ENCODE measurements at regions not wholly inside any gene's neighbourhood (a gene's known extent, or its start where the extent isn't known, plus 50 kb on each side); places are given as distances from the start of the nearest gene placed in this dataset.

DNA sequence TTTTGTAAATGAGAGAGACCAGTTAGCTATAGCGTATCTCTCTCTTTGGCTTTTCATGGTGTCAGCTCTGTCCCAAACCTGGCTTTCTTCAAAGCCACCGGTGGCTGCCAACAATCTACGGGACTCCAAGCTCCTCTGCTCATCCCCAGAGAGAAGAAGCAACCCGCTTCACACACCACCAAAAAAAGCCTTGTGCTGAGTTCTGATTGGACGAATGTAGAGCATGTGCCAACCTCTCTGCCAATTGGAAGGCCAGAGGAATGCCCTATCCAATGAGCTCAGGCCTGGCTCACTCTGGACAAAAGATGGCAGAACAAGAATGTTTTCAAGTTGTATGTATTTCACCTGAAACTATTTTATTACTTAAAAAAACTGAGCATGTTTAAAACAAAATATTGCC is 202.4 kb downstream of the C16orf95 start:
- Histone ChIP-seq H3K23ac (ENCODE audit: low read depth, low read length, poor library complexity) (no peak overlapping the region), H3K27me3 (ENCODE audit: control insufficient read depth in 3 of 3, insufficient read depth in 3 of 3, low read depth in 1 of 3, low read length in 3 of 3) (no peaks in the 10 kb centered on the region), H2AK5ac (ENCODE audit: low read depth, low read length) (no peak overlapping the region), H3K27ac (replicated peaks; ENCODE audit: low read length) (no peak overlapping the region), H2BK15ac (ENCODE audit: low read length) (no peak overlapping the region), H4K8ac (ENCODE audit: low read depth, low read length) (no peak overlapping the region), H2BK120ac (ENCODE audit: low read depth, low read length) (no peak overlapping the region), H3K9me3 (replicated peaks in 1 of 2; ENCODE audit: control insufficient read depth in 2 of 2, insufficient read depth in 1 of 2, low read depth in 1 of 2, low read length in 2 of 2) (no peaks in the 10 kb centered on the region), H3K4ac (ENCODE audit: low read length) (no peak overlapping the region), H2BK5ac (ENCODE audit: low read length) (no peak overlapping the region), H3K4me3 (ENCODE audit: low read length in 2 of 2) (no peak overlapping the region), H2BK12ac (ENCODE audit: low read length) (no peak overlapping the region), H4K91ac (ENCODE audit: low read depth, low read length, poor library complexity) (no peak overlapping the region), H3K9ac (ENCODE audit: low read depth, low read length, poor library complexity) (no peak overlapping the region), H3K4me1 (ENCODE audit: control insufficient read depth in 2 of 2, insufficient read depth in 1 of 2, low read depth in 1 of 2, low read length in 2 of 2) (no peaks in the 10 kb centered on the region), H3K18ac (ENCODE audit: low read length) (no peak overlapping the region), H2AFZ (ENCODE audit: low read length) (no peak overlapping the region), H3K14ac (ENCODE audit: low read length) (no peak overlapping the region), H3K79me1 (ENCODE audit: low read depth, low read length) (no peaks in the 10 kb centered on the region), H3K4me2 (ENCODE audit: insufficient read depth, low read length, poor library complexity, severe bottlenecking) (no peak overlapping the region), H3K36me3 (replicated peaks in 1 of 2; ENCODE audit: control insufficient read depth in 2 of 2, insufficient read depth in 2 of 2, low read length in 2 of 2) (no peaks in the 10 kb centered on the region)
- WGBS, 2 donors (ENCODE audit: extremely low coverage in 2 of 2, insufficient read length in 2 of 2, insufficient replicate concordance in 1 of 2) = no CpG with 5 or more reads among the region's 5 CpGs
- no peak for DNase-seq (ENCODE audit: low spot score)

DNA sequence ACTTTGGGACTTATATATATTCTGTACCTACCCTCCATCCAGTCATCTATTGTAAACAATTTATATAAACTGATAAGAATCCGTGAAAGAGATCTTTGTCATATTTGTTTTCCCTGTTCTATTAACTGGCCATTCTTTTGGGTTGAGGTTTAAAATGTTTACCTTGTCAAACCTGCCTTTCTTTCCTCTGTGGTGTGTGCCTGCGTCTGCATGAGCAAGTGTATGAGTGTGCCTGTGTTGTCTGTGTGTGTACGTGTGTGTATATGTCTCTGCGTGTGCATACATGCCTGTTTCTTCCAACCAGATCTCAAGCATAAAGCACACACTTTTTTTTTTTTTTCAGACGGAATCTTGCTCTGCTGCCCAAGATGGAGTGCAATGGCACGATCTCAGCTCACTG is 201.5 kb downstream of the C16orf95 start:
- Histone ChIP-seq H4K8ac (ENCODE audit: low read depth, low read length) (no peak overlapping the region), H3K79me1 (ENCODE audit: low read depth, low read length) (no peaks in the 10 kb centered on the region), H2BK5ac (ENCODE audit: low read length) (no peak overlapping the region), H2BK15ac (ENCODE audit: low read length) (no peak overlapping the region), H2BK120ac (ENCODE audit: low read depth, low read length) (no peak overlapping the region), H2AFZ (ENCODE audit: low read length) (no peak overlapping the region), H3K4me3 (ENCODE audit: low read length in 2 of 2) (no peak overlapping the region), H3K36me3 (replicated peaks in 1 of 2; ENCODE audit: control insufficient read depth in 2 of 2, insufficient read depth in 2 of 2, low read length in 2 of 2) (no peaks in the 10 kb centered on the region), H3K14ac (ENCODE audit: low read length) (no peak overlapping the region), H3K23ac (ENCODE audit: low read depth, low read length, poor library complexity) (no peak overlapping the region), H4K91ac (ENCODE audit: low read depth, low read length, poor library complexity) (no peak overlapping the region), H3K4me2 (ENCODE audit: insufficient read depth, low read length, poor library complexity, severe bottlenecking) (no peak overlapping the region), H3K9ac (ENCODE audit: low read depth, low read length, poor library complexity) (no peak overlapping the region), H3K9me3 (replicated peaks in 1 of 2; ENCODE audit: control insufficient read depth in 2 of 2, insufficient read depth in 1 of 2, low read depth in 1 of 2, low read length in 2 of 2) (no peaks in the 10 kb centered on the region), H3K27me3 (ENCODE audit: control insufficient read depth in 3 of 3, insufficient read depth in 3 of 3, low read depth in 1 of 3, low read length in 3 of 3) (no peaks in the 10 kb centered on the region), H3K27ac (replicated peaks; ENCODE audit: low read length) (no peak overlapping the region), H2AK5ac (ENCODE audit: low read depth, low read length) (no peak overlapping the region), H2BK12ac (ENCODE audit: low read length) (no peak overlapping the region), H3K18ac (ENCODE audit: low read length) (no peak overlapping the region), H3K4ac (ENCODE audit: low read length) (no peak overlapping the region), H3K4me1 (ENCODE audit: control insufficient read depth in 2 of 2, insufficient read depth in 1 of 2, low read depth in 1 of 2, low read length in 2 of 2) (peaks cover 0 to 2% of the 10 kb centered on the region in 2 donors)
- no peak for DNase-seq (ENCODE audit: low spot score)
- no CpG with 5 or more reads among the region's 6 CpGs for WGBS, 2 donors (ENCODE audit: extremely low coverage in 2 of 2, insufficient read length in 2 of 2, insufficient replicate concordance in 1 of 2)

DNA sequence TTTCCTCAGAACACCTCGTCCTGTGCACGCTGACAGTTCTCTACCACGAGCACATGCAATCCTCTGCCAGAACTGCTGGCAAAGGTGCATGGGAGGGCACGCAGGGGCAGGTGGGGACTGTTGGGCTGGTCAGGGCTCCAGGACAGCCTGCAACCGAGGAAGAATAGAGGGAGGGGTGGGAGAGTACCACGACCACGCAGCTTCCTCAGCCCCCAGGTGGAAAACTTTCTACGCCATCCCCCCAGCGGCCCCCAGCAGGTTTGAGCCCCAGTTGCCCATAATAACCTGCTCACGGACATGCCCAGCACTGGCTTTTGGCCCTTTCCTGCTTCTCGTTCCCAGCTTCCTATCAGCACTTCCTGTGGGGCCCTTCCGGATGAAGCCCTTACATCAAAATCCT is 199.3 kb downstream of the C16orf95 start:
- Histone ChIP-seq H3K9me3 (replicated peaks in 1 of 2; ENCODE audit: control insufficient read depth in 2 of 2, insufficient read depth in 1 of 2, low read depth in 1 of 2, low read length in 2 of 2) (no peaks in the 10 kb centered on the region), H2BK15ac (ENCODE audit: low read length) (no peak overlapping the region), H2BK120ac (ENCODE audit: low read depth, low read length) (no peak overlapping the region), H4K8ac (ENCODE audit: low read depth, low read length) (peak overlapping the region; percentile 3), H3K23ac (ENCODE audit: low read depth, low read length, poor library complexity) (no peak overlapping the region), H3K4me1 (ENCODE audit: control insufficient read depth in 2 of 2, insufficient read depth in 1 of 2, low read depth in 1 of 2, low read length in 2 of 2) (peaks cover 0 to 2% of the 10 kb centered on the region in 2 donors), H2BK5ac (ENCODE audit: low read length) (no peak overlapping the region), H3K79me1 (ENCODE audit: low read depth, low read length) (no peaks in the 10 kb centered on the region), H2BK12ac (ENCODE audit: low read length) (no peak overlapping the region), H4K91ac (ENCODE audit: low read depth, low read length, poor library complexity) (no peak overlapping the region), H3K18ac (ENCODE audit: low read length) (peak overlapping the region; percentile 8), H3K4ac (ENCODE audit: low read length) (no peak overlapping the region), H2AFZ (ENCODE audit: low read length) (no peak overlapping the region), H3K36me3 (replicated peaks in 1 of 2; ENCODE audit: control insufficient read depth in 2 of 2, insufficient read depth in 2 of 2, low read length in 2 of 2) (no peaks in the 10 kb centered on the region), H3K9ac (ENCODE audit: low read depth, low read length, poor library complexity) (no peak overlapping the region), H2AK5ac (ENCODE audit: low read depth, low read length) (no peak overlapping the region), H3K27ac (replicated peaks; ENCODE audit: low read length) (no peak overlapping the region), H3K14ac (ENCODE audit: low read length) (no peak overlapping the region), H3K4me2 (ENCODE audit: insufficient read depth, low read length, poor library complexity, severe bottlenecking) (no peak overlapping the region), H3K4me3 (ENCODE audit: low read length in 2 of 2) (peak overlapping the region in 1 of 2 donors; percentile 50), H3K27me3 (ENCODE audit: control insufficient read depth in 3 of 3, insufficient read depth in 3 of 3, low read depth in 1 of 3, low read length in 3 of 3) (no peaks in the 10 kb centered on the region)
- no peak for DNase-seq (ENCODE audit: low spot score)
- no CpG with 5 or more reads among the region's 12 CpGs for WGBS, 2 donors (ENCODE audit: extremely low coverage in 2 of 2, insufficient read length in 2 of 2, insufficient replicate concordance in 1 of 2)

DNA sequence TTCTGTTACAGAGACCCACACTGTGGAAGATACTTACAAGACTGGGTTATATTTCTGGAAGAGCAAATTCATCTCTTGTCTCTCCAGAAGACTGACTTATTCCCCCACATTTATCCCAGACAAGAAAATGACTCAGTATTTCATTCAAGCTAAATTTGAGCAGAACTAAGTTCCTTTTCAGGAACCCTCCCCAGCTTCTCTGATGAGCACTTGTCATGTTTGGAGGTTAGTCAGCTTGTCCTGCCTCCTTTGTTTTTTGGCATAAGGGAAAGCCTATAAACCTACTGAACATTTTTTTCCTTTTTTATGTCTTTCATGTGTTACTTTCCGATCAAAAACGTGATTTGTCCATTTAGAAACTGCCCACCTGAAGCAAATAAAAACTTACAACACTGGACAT is 198.0 kb downstream of the C16orf95 start:
- WGBS, 2 donors (ENCODE audit: extremely low coverage in 2 of 2, insufficient read length in 2 of 2, insufficient replicate concordance in 1 of 2) = no CpG with 5 or more reads among the region's 2 CpGs
- no peak overlapping the region for H3K23ac ChIP-seq (ENCODE audit: low read depth, low read length, poor library complexity)
- H2BK5ac ChIP-seq (ENCODE audit: low read length) = no peak overlapping the region

More for the DNA sequence above, 198.0 kb downstream of the C16orf95 start:
- Histone ChIP-seq H3K4ac (ENCODE audit: low read length) (no peak overlapping the region), H3K18ac (ENCODE audit: low read length) (no peak overlapping the region), H2AFZ (ENCODE audit: low read length) (no peak overlapping the region), H3K4me2 (ENCODE audit: insufficient read depth, low read length, poor library complexity, severe bottlenecking) (no peak overlapping the region), H3K27ac (replicated peaks; ENCODE audit: low read length) (no peak overlapping the region), H3K79me1 (ENCODE audit: low read depth, low read length) (peaks cover 3% of the 10 kb centered on the region), H2BK12ac (ENCODE audit: low read length) (no peak overlapping the region), H4K8ac (ENCODE audit: low read depth, low read length) (no peak overlapping the region), H4K91ac (ENCODE audit: low read depth, low read length, poor library complexity) (no peak overlapping the region), H3K4me1 (ENCODE audit: control insufficient read depth in 2 of 2, insufficient read depth in 1 of 2, low read depth in 1 of 2, low read length in 2 of 2) (peaks cover 0 to 4% of the 10 kb centered on the region in 2 donors), H2BK15ac (ENCODE audit: low read length) (no peak overlapping the region), H3K4me3 (ENCODE audit: low read length in 2 of 2) (no peak overlapping the region), H2AK5ac (ENCODE audit: low read depth, low read length) (no peak overlapping the region), H3K14ac (ENCODE audit: low read length) (no peak overlapping the region), H3K9ac (ENCODE audit: low read depth, low read length, poor library complexity) (no peak overlapping the region), H3K27me3 (ENCODE audit: control insufficient read depth in 3 of 3, insufficient read depth in 3 of 3, low read depth in 1 of 3, low read length in 3 of 3) (no peaks in the 10 kb centered on the region), H3K9me3 (replicated peaks in 1 of 2; ENCODE audit: control insufficient read depth in 2 of 2, insufficient read depth in 1 of 2, low read depth in 1 of 2, low read length in 2 of 2) (peaks cover 0 to 5% of the 10 kb centered on the region in 2 donors), H3K36me3 (replicated peaks in 1 of 2; ENCODE audit: control insufficient read depth in 2 of 2, insufficient read depth in 2 of 2, low read length in 2 of 2) (no peaks in the 10 kb centered on the region), H2BK120ac (ENCODE audit: low read depth, low read length) (no peak overlapping the region)
- DNase-seq (ENCODE audit: low spot score) = no peak
